AG20443 (cell line): ENCODE measurements at regions not wholly inside any gene's neighbourhood (a gene's known extent, or its start where the extent isn't known, plus 50 kb on each side); places are given as distances from the start of the nearest gene placed in this dataset.
A peak's percentile ranks its signal among the peaks of the same experiment; 100 is the strongest.

ENCODE experiments used
- DNase-seq: peaks from one replicate; pipeline ENCODE4 v3.0.0; 2012; ENCODE audit warnings: low spot score, mixed read lengths

DNA sequence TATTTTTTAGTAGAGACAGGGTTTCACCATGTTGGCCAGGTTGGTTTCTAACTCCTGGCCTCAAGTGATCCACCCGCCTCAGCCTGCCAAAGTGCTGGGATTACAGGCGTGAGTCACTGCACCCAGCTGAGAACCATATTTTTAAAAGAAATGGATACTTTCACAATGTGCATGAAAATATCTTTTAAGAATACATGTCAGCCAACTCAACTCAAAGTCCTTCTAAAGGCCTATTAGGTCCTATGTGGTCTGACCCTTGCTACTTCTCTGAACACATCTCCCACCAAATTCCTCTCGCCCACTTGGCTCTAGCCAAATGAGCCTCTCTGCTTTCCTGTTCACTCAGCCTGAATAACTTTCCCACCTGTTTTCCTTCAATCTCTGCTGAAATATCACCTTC is 119.6 kb downstream of the MTX2 start:
- DNase-seq: no peak

GRCh38 chr2:176390276-176391147 is 121.3 kb downstream of the MTX2 start:
- DNase-seq: peak; percentile 14

DNA sequence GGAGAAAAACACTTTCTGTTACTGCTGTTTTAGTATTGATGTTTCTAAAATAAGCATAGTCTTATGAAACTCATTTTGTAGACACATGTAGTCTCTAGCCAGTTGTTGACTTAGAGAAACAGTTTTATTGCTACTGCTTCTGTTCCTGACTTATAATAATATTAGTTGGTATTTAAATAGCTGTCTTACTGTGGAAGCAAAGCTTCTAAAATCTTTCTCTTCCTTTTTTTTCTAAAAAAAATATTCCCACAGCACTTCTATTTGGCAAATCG is 121.8 kb downstream of the MTX2 start:
- no peak for DNase-seq

DNA sequence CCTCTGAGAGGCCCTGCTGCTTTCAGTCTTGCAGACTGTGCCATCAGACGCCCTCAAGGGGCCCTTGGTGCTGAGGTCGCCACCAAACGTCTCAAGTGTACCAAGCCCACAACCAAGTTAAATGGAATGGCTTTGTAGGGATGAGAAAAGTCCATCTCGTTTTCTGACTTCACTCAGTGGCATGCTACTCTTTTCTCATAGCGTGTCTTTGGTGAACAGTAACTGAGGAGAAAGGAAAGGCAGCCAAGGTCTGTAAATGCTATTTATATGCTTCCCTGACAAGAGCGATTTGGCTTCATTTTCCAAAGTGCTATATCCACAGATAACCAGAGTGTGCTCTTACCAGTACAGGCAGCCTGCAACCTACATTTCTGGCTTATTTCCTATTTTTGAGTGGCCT is 123.0 kb downstream of the MTX2 start:
- DNase-seq: no peak

DNA sequence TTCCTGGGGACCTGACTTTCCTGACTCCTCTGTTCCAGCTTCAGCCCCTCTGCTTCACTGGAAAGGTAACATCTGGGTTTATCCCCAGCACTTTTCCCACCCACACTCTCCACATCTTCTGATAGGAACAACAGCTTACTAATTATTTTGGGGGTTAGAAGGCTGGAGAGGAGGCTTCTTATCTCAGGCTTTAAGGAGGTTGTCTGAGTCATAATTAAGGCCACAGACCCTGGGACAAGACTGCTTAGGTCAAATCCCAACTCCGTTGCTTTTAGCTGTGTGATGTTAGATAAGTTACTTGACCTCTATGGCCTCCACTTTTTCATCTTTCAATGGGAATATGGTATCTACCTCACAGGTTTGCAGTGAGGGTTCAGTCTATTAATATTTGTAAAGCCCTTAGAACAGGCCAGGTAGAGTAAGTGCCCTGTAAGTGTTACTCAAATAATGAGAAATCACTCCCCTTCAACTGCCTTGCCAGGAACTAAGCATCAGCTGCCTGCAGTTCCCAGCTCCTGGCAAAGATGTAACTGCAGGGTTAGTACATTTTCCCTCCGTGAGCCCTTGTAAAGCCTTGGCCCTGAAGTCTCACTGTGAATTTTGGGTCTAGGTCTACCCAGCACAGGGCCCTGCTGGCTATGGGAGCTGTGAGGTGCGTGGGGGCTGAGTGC is 123.6 kb downstream of the MTX2 start:
- no peak for DNase-seq

DNA sequence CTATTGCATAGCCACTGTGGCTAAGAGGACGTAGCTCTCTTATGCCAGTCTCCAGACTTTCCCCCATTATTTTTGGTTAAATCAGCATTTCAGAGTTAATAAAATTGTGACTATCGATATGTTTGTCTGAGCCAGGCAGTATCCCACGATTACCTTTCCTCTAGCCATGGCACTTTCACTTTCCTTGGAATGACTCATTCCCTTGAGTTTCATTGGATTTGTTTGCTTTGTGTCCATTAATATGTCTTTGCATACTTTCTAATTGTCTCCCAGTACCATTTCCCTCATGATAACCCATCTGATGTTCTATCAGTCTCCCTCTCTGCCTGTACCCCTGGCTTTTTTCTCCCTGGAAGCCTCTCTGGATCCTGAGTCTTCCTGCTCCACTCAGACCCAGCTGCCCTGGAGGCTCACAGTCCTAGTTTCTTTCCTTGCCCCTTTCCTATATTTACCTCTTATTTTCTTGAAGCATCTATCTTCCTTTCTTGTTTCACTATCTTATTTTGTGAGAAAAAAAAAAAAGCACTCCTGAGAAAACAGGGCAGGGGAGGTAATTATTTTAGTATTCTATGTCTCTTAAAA is 126.1 kb downstream of the MTX2 start:
- no peak for DNase-seq

DNA sequence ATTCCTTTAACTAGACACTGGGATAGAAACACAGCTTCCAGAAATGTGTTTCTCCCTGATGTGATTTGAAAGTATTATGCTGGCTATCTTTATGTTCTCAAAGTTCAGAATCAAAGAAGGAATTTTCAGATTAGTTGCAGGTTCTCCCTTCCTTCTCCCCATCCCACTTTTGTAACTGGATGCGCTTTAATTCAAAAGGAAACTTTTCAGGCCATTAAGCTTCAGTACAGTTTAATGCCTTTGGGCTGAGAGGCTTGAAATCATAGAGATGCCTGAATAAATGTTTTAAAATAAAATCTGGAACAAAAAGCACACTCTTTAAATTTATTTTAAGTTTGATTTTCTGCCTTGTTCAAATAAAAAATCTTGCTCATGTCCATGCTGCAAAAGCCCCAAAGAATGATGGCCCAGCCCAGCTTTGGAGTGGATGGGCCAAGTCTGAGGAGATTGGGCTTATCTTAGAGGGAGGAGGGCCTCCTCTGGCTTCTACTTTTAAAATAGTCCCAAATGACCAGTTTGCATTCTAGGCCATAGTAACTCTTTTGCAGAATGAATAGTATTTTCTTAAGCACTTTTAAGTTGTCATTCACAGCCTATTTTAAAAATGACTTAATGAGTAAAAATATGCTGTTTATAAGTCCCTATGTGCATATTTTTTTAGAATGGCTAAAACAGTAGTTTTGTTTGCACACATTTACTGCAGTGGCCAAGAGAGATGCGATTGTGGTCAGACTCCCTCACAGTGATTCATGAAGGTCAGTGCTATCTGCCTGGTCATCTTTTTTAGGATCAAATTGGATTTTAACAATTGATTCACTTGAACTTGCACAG is 129.2 kb downstream of the MTX2 start:
- no peak for DNase-seq

DNA sequence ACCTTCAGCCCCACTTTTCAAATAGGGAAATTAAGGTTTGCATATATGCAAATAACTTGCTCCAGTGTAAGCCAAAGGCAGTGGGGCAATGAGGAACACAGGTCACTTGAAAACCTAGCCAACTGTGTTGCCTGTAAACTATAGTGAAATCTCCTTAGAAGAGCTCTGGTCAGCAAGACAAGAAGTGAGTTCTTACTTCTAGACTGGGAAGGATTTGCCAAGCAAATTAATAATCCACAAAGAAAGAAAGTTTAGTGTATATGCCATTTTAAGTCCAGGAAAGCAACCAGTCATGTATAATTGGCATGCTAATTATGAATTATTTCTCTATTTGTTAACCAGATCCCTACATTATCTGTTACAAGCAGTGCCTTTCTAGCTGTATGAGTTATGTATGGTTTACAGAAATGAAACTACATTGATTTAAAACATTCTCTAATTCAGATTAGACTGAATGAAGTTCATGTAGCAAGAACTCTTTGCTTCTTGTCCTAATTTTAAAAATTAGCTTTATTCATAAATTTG is 129.9 kb downstream of the MTX2 start:
- no peak for DNase-seq

DNA sequence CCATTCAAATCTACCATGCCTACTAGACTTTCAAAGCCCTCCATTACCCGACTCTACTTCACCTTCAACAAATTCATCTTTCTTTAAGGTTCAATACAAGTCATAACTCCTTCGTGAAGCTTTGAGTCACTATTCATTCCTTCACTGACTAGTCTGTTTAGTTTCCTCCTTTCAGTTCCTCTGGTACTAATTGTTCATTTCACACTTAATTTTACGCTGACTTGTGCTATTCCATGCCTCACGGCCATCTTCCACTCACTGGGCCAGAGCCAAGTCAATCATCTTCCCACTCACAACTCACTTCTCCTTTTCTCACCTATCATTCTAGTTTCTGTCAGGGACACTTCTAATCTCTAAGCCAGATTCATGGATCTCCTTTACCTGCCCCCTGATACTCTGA is 136.2 kb downstream of the MTX2 start:
- no peak for DNase-seq

DNA sequence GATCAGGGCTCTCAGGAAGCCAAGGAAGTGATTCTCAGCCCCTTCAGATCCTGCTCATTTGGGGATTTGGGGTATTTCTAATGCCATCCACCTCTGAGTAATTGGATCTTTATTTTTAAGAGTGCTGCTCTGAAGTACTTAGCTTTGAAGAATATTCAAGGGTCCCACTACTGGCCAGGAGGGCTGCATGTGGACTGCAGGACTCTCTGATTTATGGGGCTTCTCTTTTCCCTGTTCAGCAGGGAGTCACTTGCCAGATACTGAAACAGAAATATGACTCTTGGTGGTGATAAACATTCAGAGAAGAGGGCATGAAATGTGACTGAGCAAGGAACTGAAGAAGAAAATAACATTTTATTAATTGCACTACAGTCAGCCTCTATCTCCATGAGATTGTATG is 138.5 kb downstream of the MTX2 start:
- DNase-seq: no peak

DNA sequence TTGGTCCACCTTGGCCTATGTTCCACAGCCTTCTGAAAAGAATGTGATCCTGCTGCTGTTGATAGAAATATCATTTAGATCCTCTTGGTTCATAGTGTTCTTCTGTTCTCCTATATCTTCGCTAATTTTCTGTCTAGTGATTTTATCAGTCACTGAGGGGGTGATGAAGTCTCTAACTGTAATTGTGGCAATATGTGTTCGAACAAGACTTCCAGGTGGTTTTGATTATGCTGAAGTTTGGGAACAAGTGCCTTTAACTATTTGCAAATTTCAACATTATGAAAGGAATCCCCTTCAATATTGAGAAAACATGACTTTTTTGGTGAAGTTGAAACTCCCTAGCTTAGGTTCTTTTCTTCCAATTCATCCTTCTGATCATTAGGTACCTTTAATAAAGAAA is 140.4 kb downstream of the MTX2 start:
- DNase-seq: no peak

DNA sequence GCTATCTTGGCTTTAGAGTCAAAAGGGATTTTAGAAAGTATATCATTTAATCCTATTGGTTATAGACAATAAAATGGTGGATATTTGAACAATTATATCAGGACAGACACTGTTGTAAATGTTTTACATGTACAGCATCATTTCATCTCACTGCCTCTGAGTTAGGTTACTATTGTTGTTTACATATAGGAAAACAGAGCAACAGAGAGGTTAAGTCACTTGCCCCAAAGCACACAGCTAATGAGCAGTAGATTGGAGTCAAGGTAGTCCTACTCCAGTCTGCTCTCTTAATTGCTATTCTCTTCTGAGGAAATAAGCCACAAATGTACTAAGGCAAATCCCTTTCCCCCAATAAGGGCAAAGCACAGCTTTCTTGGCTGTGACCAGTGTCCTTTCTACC is 142.9 kb downstream of the MTX2 start:
- no peak for DNase-seq

- no peak for DNase-seq
These were observed 144.5 kb downstream of the MTX2 start for GRCh38 chr2:176413786-176414185.

DNA sequence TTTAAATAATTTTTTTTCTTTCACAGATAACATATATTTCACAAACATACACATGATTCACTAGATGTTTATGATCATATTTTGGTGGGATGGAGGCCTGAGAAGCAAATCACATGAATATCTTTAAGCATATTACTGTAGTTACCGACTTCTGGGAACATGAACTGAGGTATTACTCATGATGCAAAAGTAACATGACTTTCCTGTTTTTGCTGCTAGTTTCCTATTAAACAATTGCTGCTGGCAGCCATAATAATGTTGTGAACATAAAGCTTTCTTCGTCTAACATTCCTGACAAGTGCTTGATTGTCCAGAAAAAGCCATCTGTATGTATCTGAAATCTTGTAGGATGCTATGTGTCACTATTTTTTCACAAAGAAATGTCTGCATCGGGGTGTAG is 145.4 kb downstream of the MTX2 start:
- no peak for DNase-seq

- no peak for DNase-seq
These were observed 146.1 kb downstream of the MTX2 start for GRCh38 chr2:176415174-176415895.

DNA sequence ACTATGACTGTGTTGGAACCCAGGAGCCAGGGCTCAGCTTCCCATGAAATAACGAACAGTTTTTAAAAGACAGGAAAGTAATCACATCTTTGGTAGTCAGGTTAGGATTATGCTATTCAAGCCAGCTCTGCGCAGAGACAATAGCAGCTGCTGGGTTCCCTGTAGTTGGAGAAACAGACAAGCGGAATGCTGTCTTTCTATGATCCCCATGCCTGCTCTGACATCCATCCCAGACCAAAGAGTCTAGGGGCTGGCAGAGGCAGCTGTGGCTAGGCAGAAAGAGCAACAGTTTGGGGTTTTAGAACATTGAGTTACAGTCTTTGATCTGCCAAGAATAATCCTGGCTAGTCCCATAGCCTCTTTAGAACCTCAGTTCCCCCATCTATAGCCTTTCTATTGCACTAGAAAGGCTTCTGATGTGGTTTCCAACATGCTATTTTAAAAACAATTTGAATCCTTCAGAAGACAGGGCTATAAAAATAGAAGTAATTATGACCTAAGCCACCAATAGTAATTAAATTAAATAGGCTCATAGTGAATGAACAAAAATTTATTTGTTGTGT is 146.8 kb downstream of the MTX2 start:
- DNase-seq: no peak

DNA sequence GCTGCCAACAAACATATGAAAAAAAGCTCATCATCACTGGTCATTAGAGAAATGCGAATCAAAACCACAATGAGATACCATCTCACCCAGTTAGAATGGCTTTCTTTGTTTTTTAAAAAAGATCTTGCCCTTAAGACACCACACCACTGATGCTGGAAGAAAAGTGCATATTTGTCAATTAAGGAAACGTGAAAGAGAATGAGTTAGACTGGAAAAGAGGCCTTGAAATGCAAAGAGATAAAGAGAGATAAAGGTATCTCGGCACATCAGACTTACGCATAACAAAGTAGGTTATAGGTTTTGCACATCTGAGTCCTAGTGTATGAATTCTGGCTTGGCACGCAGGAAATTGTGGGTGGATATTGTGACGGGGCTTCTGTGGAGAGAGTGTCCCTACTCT is 149.5 kb downstream of the MTX2 start:
- no peak for DNase-seq

DNA sequence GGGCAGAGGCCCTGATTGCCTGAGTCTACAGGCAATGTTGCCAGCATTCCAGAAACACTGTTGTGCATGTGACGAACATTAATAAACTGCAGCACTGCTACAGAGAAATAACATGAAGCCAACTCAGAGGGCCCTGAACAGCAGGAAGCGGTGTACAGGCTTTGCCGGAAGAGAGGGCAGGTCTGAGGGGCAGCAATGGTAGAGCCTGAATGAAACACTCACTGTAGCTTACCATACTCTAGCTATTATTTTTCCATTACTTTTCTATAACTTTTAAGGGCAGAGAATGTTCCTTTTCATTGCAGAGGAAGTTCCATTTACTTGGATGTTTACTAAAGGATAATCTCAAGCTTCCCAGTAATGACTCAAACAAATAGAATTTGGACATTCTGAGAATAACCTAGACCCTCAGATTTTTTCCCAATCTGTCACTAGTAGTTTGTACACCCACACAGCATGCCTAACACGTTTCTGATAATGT is 150.4 kb downstream of the MTX2 start:
- DNase-seq: peak; percentile 55

GRCh38 chr2:176421297-176422050 is 152.2 kb downstream of the MTX2 start:
- no peak for DNase-seq

DNA sequence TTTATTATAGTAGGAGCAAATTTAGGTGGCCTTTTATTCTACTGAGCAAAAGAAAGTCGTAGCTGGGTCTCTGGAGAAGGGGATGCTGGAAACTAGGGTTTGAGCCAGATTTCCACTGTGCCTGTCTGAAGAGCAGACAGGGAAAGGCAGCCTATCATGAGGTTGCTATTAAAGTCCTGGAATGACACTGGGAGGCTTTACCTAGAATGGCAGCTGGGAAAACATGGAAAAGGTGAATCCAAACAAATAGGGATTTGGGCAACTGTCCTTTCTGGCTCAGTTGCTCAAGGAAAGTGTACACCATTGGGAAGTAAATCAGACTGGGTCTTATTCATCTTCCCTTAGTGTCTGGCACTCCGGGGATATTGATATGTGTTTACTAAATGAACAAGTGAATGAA is 154.6 kb downstream of the MTX2 start:
- no peak for DNase-seq

- DNase-seq: no peak
These were observed 155.5 kb downstream of the MTX2 start for GRCh38 chr2:176424746-176425145.
